Ecto neural progenitor cell (in vitro differentiated cells): ENCODE measurements at regions not wholly inside any gene's neighbourhood (a gene's known extent, or its start where the extent isn't known, plus 50 kb on each side); places are given as distances from the start of the nearest gene placed in this dataset.

Source experiments
- DNase-seq: peaks from one replicate; pipeline ENCODE4 v3.0.0-alpha.2; 2018; ENCODE audit warnings: low spot score

DNA sequence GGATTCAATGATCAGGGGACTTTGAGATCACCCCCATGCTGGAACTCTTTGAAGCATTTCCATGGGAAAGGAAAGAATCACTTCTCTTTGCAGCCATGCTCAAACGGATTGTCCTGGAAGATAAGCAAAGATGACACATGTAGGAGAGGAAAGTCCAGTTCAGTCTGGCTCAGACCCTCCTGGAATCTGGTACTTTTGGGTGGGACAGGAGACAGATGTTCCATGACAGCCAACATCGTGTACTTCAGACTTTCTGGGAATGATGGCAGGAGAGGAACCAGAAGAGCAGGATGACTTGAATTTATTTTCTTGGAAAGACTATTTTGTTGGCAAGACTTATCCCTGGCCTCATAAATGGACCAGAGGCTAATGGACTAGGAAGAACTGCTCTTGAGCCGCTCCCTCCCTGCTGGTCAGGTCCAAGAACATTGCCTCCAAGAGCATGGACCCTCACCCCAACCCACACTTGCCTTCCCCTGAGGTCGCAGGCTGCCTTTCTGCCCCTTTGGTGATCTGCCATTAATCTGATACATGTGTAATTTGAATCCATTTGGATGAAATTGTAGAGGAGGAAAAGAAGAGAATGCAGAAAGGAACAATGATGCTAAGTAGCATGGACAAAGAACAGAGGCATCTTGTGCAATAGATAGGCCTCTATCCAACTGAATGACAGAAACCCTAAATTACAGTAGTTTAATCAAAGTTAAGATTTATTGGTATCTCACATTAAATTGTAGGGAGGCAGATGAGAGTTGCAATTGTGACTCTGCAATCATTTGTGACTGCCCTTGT, 201.0 kb downstream of the SNX19 start:
- no peak for DNase-seq

DNA sequence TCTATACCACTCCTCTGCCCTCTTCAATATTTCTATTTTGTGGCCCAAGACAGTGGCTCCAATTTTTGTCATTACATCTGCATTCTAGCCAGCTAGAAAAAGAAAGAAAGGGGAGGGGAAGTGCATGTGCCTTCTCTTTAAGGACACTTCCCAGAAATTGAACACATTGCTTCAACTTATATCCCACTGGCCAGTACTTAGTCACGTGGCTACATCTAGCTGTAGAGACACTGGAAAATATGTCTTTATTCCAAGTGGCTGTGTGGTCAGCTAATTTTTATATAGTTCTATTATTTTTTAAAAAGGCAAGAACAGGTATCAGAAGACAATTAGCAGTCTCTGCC, 200.4 kb downstream of the SNX19 start:
- no peak for DNase-seq

DNA sequence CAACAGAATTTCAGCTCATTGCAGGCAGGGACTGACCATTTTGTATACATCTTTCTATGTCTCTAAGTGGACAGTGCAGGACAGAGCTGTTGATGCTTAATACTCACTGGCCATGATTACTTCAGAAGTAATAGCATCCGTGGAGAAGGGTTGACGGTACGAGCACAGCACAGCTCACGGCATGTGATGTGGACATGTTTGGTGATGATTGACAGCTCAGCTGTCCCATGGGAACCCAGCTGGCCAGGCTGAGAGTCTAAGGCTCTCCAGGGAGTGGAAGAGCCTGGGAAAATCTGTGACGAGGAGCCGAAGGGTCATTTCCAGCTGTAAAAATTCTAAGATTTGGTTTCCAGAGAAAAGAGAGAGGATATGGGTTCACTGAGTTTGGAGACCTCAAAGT, 198.2 kb downstream of the SNX19 start:
- DNase-seq = peak; percentile 23

DNA sequence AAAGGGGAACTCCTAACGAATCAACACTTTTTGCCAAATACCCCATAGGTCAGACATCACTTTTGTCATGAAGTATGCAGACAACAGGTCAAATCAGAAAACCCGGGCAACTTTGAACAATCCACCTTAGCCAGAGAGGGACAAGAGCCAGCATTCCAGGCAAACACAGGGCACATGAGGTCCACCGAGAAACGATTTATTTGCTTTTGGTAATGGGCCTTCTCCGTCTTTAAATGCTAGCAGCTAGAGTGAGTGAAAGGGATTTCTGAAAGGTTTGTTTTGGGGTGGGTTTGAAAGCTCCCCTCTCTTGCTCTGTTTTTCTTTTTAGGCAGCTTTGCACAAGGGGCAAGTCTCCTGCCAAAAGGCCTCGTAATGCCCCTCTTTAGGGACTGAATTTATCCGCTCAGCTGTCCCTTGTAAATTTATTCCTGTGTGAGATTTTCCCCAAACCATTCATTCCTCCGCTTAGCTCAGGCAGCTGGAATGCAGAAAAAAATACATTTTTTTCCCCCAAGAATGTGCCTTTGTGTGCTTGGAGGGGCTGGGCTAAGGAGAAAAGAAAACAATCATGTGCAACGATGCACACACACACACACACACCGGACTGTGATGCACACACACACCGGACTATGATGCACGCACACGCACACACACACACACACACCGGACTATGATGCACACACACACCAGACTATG, 196.9 kb downstream of the SNX19 start:
- DNase-seq = peak; percentile 34

DNA sequence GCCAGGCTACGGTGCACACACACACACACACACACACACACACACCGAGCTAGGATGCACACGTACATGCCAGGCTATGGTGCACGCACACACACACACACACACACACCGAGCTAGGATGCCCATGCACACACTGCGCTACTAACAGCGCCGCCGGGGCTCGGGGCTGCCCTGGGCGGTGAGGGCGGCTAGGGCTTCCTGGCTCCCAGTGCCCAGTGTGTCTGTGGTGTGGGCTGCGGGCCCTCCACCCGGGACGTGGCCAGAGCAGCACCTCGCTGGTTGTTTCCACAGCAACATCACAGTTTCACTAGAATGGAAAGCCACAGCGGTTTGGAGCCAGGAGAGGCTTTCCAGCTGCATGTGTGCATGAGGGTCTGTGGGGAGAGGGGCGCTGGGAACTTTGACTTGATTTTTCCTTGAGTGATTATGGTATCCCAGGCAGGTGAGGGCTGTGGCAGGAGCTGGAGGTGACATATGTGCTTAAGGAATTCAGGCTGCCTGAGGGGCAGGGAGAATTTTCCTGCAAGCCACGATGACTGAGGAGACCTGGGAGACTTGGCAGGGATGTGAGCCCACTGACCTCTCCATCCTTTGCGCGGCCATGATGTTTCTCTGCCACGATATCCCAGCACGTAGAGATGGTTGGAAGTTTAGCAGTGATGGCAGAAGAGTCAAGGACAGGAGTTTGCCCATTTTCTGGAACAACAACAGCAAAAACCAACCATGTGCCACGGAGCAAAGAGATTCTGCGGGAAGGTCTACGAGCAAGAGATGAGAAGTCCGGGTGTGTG, 195.9 kb downstream of the SNX19 start:
- DNase-seq = peak; percentile 35

DNA sequence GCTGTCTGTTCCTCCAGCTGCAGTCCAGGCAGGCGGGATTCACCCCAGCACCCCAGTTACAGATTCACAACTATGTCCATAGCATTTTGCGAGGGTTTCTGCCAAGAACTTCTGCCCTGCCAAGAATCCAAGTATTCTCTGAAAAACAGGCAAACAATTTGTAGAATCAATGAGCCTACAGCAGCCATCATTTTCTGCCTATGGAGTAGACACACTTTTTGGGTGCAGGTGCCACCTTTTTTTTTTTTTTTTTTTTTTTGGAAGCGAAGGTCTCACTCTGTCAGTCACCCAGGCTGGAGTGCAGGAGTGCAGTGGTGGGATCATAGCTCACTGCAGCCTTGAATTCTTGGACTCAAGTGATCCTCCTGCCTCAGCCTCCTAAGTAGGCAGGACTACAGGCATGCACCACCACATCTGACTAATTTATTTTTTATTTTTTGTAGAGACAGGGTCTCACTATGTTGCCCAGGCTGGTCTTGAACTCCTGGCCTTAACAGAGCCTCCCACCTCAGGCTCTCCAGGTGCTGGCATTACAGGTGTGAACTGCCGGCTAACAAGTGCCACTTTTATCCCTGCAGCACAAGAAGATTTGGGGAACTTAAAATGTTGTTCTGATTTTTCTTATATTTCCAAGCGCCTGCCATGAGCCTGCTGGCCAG, 195.1 kb downstream of the SNX19 start:
- peak; percentile 14 for DNase-seq

DNA sequence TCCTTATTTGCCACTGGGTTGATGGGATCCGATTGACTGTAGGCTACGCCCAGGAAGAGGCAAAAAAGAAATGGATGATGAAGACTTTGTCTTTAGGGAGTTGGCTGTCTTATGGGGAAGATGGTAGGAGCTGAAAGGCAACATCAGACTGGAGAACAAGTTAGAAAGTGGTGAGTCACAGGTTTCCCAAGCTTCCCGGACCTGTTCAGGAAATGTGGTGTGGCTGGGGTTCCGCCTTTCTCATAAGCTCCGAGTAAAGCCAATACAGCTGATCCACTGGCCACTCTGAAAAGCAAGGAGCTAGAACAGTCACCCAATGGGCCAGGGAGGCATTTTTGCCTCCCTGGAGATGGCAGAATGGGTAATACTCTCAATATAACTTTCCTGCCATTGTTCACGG, 194.5 kb downstream of the SNX19 start:
- no peak for DNase-seq

DNA sequence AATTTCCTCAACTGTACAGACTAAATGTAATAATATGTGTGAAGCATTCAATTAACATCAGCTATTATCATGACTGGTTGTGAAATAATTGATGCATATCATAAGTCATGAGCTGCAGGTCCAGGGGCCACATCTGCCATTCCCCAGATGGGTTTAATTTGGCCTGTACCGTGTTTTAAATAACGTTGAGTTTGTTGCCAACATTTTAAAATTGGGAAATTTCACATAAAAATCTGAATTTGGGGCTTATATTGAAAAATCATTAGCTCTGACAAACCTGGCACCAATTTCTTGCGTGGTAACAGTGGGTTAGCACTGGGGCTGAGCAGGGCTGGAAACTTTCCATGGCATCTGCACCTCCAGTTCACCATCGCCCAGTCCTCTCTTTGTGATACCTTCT, 193.9 kb downstream of the SNX19 start:
- DNase-seq = no peak

DNA sequence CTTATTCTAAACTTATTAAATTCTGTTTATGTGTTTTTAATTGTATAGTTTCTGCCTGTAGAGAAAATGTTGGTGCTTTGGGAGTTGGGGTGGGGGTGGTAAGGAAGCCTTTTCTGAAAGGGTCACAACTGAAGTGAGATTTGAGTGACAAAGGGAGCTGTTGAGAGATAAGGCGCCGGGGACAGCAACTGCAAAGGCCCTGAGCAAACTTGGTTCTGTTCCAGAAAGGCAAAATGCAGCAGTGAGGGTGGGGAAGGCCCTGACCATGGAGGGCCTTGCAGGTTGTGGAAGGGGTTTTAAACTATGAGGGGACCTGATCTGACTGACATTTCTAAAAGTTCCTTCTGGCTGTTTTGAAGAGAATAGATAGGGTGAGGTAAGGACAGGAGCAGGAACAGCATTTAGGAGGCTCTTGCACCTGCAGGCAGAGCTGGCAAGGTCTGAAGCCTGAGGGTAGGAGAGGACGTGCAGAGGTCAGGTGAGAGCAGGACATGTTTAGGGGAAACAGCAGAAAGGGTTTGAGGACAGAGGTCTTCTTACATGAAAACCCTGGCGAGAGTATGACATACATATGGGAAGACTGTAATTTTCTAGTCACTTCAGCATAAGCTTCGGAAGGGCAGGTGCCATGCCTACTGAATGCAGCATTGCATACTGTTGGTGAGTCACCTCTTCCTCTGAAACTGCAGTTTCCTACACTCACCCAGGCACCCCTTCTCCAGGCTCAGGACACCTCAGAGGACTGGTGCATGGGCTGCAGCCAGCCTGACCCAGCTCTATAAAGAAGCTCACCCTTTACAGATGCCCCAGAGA, 190.7 kb downstream of the SNX19 start:
- DNase-seq = peak; percentile 36

DNA sequence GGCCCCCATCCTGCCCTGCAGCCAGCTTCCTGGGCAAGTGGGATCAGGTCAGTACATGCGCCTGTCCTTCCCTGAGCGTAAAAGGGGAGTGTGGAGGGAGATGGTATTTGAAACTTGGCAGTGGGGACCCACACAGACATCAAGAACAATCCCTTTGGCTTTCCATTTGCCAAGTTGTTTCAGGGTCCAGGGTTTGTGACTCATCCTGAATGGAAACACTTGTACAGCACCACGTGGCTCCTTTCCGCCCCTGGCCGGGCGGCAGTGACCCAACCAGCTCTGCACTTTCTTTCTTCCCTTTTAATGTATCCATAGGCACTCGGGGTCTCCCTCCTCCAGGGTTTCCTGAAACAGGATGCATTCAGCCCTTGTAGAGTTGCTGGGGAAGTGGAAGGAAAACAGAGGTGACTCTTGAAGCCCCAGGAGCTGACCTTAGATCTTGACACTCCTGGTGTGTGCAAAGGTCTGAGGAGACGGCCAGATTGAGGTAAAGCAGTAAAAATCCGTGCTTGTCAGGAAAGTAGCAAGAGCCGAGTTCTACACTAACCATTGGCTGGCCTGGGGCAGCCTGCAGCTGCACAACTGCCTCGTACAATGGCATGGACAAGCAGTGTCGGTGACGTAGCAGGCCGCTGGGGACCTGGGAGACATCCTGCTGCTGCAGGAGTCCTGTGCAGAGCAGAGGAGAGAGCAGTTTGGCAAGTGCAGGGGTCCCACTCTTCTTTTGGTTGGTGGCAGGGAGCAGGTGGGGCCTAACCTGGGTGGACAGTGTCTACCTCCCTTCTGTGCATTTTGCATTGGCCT, 189.8 kb downstream of the SNX19 start:
- peak; percentile 34 for DNase-seq

DNA sequence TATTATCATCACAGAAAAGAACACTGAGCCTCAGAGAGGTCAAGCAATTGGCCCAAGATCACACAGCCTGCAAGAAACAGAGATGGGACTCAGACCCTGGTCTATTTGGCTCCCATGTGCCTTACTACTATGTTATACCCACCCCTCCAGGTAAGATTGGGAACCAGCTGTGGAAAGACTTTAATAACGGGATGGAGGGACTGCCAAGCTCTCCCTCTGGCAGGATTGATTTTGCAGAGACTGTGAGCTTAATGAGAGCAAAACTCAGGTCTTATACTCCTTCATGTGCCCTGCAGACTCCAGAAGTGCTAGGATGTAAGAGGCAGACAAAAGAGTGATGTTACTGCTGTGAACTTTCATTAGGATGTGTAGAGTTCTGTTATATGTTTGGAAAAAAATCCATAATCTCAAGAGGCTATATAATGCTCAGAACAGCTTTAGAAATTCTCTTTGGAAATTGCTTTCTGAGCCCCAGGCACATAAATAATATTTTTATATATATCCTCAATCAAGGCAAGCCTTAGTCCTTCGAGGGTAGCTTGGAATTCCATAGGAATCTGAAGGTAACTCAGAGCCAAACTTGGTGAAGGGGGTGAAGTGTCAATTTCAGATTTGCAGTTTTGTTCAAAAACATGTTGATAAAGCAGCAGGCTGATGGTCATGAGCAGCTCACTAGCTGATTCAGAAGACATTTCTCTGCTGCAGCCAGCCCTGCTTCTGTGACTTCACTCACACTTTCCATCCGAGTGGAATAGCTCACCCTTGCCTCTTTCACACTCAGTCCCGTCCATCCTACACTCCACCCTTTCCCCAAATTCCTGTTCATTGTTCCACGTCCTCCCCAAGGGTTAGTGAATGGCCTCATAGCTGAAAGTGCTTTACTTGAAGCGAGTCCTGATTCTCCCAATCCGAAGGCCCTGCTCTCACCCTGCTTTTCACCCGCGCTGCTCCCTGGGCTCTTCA, 188.8 kb downstream of the SNX19 start:
- peak; percentile 29 for DNase-seq

DNA sequence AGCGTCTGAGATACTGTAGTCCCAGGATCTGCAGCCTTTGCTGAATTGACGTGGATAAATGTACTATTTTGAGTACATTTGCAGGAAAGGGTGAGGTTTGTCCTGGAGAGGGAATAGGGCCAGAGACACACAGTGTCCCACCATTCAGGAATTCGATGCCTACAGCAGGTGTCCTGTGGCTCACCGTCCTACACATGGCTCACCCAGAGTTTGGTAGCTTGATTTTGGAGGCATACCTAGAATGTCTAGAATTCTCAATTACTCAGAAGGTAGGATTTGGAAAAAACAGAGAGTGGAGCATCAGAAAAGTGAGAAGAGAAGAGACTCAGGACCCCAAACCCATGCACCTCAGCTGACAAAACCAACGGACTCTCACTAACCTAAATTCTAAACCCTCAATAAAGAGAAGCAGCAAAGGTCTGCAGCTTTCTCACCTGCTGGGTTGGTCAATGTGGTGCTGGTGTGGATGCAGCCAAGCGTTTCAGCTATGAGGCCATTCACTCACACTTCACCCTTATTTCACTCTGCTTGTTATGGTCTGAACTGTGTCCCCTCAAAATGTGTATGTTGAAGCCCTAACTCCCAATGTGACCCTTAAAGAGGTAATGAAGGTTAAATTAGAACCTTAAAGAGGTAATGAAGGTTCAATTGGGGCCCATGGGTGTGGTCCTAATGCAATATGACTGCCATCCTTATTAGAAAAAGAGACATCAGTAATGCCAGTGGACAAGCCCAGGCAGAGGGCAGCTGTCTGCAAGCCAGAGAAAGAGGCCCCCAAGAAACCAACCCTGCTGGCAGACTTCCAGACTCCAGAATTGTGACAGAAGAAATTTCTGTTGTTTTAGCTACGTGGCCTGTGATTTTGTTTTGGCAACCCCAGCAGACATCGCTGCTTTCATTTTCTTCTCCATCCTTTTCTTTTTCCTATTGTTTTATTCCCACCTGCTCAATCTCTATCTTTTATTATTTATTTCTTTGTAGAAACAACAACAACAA, 187.8 kb downstream of the SNX19 start:
- no peak for DNase-seq

DNA sequence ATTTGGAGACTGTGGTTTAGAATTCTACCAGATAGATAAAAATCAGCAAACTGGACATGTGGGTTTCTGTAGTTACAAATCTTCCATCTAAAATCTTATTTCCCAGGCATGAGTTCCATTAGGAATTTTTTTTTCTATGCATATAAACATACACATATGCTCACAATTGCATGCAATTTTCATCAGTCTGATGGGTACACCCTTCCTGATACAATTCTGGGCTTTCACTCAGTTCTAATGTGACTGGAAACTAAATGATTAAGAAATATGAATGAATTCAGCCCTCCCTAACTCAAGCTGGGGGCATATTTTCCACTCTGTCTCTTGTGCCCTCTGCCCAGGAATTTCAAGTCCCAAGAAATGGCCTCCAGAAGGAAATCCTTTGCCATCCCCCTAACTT, 187.1 kb downstream of the SNX19 start:
- no peak for DNase-seq

DNA sequence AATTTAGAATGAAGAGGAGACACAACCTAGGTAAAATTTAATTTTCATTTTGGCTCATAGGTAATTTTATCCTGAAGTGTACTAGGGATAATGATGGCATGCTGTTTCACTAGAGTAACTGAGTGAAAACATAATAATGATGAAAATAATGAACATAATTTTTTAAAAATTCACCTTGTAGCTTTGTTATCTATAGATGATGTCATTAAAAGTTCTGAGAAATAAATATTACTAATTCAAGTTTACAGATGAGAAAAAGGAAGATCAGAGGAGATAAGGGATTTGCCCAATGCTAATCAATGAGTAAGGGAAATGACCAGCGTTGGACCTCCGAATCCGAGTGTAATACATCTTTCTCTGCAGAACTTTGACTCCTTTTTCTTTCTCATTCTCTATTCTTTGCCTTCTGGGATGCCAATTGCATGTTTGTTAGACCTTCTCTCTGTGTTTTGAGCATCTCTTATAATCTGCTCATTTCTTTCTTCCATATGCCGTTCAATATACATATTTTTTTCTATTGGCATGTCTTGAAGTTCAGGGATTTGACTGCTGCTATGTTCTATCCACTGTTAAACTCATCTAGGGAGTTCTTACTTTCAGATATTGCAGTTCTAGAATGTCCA, 186.5 kb downstream of the SNX19 start:
- DNase-seq = no peak

DNA sequence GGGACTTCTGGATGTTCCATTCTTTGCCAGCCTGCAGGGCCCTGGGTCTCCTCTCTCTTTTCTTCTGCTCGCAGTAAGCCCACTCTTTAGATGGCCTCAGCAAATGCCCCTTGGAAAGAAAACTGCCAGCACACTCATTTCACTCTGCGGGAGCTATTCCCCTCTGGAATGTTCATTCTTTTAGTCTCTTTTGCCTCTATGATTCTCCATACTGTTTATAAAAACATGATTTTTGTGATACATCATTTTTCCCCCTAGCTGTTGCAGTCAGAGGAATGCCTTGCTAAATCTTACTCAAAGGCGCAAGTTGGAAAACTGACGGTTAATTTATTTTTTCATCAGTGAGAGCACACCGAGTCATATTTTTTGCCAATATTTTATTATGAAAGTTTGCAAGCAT, 184.9 kb downstream of the SNX19 start:
- no peak for DNase-seq

DNA sequence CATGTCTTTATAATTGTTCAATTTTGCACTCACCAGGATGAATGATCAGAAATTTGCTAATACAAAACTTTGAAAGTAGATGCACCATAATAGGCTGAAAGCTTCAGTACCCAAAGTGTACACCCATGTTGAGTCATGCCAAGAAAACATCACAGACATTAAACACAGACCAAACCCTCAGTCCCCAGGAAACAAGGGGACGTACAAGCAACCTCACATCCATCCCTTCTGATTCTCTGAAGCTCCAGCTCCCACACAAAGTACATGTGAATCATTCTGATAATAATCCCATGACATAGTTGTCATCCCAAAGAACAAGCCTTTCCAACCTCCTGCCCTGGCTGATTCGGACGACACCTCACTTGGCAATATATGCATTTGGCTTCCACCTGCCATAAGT, 183.8 kb downstream of the SNX19 start:
- no peak for DNase-seq

DNA sequence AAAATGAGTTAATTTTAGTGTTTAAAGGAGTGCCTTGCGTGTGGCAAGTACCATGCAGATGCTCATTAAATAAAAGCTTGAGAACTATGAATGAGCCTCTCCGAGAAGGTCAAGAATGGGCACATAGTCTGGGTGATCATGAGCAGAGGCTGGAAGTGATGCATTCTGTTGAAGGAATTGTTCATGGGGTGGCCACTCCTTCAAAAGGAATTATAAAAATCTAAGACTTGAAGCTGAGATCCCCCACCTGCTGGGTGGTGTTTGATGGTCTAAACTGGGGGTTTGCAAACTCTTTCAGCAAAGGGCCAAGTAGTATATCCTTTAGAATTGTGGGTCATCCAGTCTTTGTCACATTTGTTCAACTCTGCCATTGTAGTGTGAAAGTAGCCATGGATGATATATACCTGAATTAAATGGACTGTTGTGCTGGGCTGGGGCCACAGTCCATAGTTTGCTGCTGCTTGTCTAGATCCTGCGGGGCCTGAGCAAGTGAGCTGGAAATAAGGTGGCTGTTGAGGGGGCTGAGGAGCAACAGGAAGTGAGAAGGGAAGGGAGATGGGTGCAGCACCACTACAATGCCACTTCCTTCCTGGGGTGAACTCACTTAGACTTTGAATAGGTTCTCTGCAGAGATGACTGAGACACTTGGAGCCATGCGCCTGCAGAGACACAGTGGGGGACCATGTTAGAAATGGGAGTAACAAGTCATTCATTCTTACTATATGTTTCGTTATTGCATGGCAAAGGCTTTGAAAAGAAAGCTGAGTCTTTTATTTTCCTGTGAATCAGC, 179.0 kb downstream of the SNX19 start:
- DNase-seq = no peak
